BE2C (cell line): ENCODE measurements at regions not wholly inside any gene's neighbourhood (a gene's known extent, or its start where the extent isn't known, plus 50 kb on each side); places are given as distances from the start of the nearest gene placed in this dataset.
"Not testable (repeated sequence)": the region's sequence is repeated elsewhere in the genome, so short reads cannot be mapped to it uniquely, and the experiment has no call there.

Experiments
- DNase-seq: peaks from one replicate; pipeline ENCODE4 v3.0.0-alpha.2; 2020
- H3K27me3 ChIP-seq: fragments of 250-450 bp; sonication (Bioruptor Pico); 2 replicates; pipeline ENCODE4 v1.5.1; 2020; ENCODE audit warnings: mild to moderate bottlenecking
- H3K36me3 ChIP-seq: fragments of 250-450 bp; sonication (Bioruptor Pico); 2 replicates; pipeline ENCODE4 v1.5.1; 2020; ENCODE audit warnings: mild to moderate bottlenecking
- H3K4me1 ChIP-seq: fragments of 250-450 bp; sonication (Bioruptor Pico); 2 replicates; pipeline ENCODE4 v1.5.1; 2020
- H3K4me3 ChIP-seq: 2 replicates; pipeline ENCODE4 v1.5.1; 2011; ENCODE audit warnings: low read depth, low read length
- H3K9me3 ChIP-seq: fragments of 250-450 bp; sonication (Bioruptor Pico); 2 replicates; pipeline ENCODE4 v1.5.1; 2020
- TF ChIP-seq, protein P1 (sequence below): IDR thresholded peaks from 2 replicates; pipeline ENCODE4 v1.5.1; 2012; ENCODE audit warnings: mild to moderate bottlenecking, low read depth, low read length

DNA sequence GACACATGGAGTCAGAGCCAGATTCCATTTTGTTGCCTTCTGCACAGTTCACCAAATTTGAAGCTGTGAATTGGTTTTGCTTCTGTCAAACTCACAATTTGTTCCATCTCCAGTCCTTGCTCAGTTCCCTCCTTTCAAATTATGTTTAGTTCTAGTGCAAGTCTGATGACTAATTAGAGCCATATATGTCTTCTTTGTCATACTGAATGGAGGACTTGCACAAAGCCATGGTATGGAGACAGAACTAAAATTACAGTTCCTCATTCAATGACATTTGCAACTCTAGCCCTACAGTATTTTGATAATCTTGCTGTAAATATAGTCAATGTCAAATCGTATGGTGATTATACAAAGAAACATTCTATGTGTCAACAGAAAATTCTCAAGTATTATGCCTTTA is 936.9 kb upstream of the CELF4 start:
- H3K36me3 ChIP-seq, result no peaks in the 10 kb centered on the region
- H3K4me1 ChIP-seq, result no peaks in the 10 kb centered on the region
- DNase-seq, result no peak
- H3K27me3 ChIP-seq, result no peaks in the 10 kb centered on the region
- TF ChIP-seq, protein P1, sequence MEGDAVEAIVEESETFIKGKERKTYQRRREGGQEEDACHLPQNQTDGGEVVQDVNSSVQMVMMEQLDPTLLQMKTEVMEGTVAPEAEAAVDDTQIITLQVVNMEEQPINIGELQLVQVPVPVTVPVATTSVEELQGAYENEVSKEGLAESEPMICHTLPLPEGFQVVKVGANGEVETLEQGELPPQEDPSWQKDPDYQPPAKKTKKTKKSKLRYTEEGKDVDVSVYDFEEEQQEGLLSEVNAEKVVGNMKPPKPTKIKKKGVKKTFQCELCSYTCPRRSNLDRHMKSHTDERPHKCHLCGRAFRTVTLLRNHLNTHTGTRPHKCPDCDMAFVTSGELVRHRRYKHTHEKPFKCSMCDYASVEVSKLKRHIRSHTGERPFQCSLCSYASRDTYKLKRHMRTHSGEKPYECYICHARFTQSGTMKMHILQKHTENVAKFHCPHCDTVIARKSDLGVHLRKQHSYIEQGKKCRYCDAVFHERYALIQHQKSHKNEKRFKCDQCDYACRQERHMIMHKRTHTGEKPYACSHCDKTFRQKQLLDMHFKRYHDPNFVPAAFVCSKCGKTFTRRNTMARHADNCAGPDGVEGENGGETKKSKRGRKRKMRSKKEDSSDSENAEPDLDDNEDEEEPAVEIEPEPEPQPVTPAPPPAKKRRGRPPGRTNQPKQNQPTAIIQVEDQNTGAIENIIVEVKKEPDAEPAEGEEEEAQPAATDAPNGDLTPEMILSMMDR, result no peak
- no peaks in the 10 kb centered on the region for H3K9me3 ChIP-seq
- no peak overlapping the region for H3K4me3 ChIP-seq

DNA sequence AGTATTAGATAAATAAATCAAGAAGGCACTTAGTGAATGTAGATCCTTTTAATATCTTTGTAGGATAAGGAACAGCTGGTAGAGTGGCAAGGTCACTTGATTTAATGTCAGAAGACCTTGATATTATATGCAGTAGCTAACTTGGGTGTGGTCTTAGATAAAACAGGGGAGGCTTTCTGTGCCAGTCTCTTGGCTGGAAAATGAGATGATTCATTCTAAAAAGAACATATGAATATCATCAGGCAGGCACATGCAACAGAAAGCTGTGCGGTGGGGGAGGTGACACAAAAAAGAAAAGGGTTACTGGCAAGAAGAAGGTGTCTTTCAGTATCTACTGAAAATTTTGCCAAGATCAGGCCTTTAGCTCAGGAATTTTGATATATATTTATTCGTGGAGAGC is 931.7 kb upstream of the CELF4 start:
- Histone ChIP-seq H3K36me3 (no peaks in the 10 kb centered on the region), H3K27me3 (no peaks in the 10 kb centered on the region), H3K4me1 (no peaks in the 10 kb centered on the region), H3K4me3 (no peak overlapping the region), H3K9me3 (no peaks in the 10 kb centered on the region)
- no peak for DNase-seq
- TF ChIP-seq, protein P1, result no peak

GRCh38 chr18:38496222-38496793 is 930.7 kb upstream of the CELF4 start:
- no peaks in the 10 kb centered on the region for H3K4me1 ChIP-seq
- no peaks in the 10 kb centered on the region for H3K9me3 ChIP-seq
- H3K27me3 ChIP-seq, result no peaks in the 10 kb centered on the region
- no peak overlapping the region for H3K4me3 ChIP-seq
- TF ChIP-seq, protein P1, result no peak
- H3K36me3 ChIP-seq, result no peaks in the 10 kb centered on the region
- DNase-seq, result no peak

- H3K9me3 ChIP-seq, result no peaks in the 10 kb centered on the region
- TF ChIP-seq, protein P1, result no peak
These were observed 928.5 kb upstream of the CELF4 start for GRCh38 chr18:38494065-38494464.

DNA sequence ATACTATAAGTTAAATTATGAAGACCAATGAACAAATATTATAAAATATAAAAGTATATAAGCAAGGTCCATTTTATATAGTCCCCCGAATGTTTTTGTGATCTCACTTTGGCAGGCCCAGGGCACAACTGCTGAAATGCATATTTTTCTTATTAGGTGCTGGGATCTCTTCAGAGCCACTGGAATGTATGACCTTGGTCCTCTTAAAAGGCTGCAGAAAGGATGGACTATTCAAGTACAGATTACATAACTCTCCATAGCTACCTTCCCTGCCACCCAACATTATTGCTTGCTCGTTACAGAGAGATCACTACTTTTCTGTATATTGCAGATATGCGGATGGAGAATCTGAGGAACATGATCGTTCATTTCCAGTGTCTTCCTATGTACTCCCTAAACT is 925.6 kb upstream of the CELF4 start:
- Histone ChIP-seq H3K4me3 (no peak overlapping the region), H3K27me3 (no peaks in the 10 kb centered on the region), H3K9me3 (no peaks in the 10 kb centered on the region), H3K36me3 (no peaks in the 10 kb centered on the region), H3K4me1 (no peaks in the 10 kb centered on the region)
- TF ChIP-seq, protein P1, result no peak
- no peak for DNase-seq

More at GRCh38 chr18:38494065-38494464, 928.5 kb upstream of the CELF4 start:
- Histone ChIP-seq H3K4me1 (no peaks in the 10 kb centered on the region), H3K27me3 (no peaks in the 10 kb centered on the region), H3K4me3 (no peak overlapping the region), H3K36me3 (no peaks in the 10 kb centered on the region)
- no peak for DNase-seq

DNA sequence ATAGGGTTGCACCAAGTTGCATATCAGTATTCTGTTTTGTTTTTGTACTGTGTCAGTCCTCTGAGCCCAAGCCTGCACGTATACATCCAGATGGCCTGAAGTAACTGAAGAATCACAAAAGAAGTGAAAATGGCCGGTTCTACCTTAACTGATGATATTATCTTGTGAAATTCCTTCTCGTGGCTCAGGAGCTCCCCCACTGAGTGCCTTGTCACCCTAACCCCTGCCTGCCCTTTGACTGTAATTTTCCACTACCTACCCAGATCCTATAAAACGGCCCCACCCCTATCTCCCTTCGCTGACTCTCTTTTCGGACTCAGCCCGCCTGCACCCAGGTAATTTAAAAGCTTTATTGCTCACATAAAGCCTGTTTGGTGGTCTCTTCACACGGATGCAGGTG is 924.1 kb upstream of the CELF4 start:
- not testable (repeated sequence) for H3K9me3 ChIP-seq, H3K4me1 ChIP-seq, H3K36me3 ChIP-seq, H3K4me3 ChIP-seq, H3K27me3 ChIP-seq, DNase-seq

DNA sequence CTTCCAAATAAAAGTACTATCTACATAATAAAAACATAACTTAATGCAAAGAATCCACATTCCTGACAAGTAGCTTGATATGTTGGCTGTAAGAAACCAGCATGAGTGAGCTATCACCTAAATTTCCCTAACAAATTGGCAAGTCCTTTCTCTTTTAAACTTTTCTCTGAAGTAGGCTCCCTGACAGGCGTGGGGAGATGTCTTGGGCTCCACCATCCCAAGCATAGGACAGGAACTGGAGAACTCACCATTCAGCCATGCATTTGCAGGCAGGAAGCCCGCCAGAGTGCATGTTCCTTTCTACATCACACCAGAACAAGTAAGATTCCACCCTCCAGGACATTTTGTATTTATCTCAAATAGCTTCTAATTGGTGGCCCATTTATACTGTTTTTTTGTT is 921.9 kb upstream of the CELF4 start:
- no peaks in the 10 kb centered on the region for H3K4me1 ChIP-seq

More for the DNA sequence above, 921.9 kb upstream of the CELF4 start:
- TF ChIP-seq, protein P1, result no peak
- Histone ChIP-seq H3K27me3 (no peaks in the 10 kb centered on the region), H3K4me3 (no peak overlapping the region), H3K36me3 (no peaks in the 10 kb centered on the region), H3K9me3 (no peaks in the 10 kb centered on the region)
- no peak for DNase-seq
